ENCODE measurements at regions not wholly inside any gene's neighbourhood (a gene's known extent, or its start where the extent isn't known, plus 50 kb on each side); places are given as distances from the start of the nearest gene placed in this dataset.

DNA sequence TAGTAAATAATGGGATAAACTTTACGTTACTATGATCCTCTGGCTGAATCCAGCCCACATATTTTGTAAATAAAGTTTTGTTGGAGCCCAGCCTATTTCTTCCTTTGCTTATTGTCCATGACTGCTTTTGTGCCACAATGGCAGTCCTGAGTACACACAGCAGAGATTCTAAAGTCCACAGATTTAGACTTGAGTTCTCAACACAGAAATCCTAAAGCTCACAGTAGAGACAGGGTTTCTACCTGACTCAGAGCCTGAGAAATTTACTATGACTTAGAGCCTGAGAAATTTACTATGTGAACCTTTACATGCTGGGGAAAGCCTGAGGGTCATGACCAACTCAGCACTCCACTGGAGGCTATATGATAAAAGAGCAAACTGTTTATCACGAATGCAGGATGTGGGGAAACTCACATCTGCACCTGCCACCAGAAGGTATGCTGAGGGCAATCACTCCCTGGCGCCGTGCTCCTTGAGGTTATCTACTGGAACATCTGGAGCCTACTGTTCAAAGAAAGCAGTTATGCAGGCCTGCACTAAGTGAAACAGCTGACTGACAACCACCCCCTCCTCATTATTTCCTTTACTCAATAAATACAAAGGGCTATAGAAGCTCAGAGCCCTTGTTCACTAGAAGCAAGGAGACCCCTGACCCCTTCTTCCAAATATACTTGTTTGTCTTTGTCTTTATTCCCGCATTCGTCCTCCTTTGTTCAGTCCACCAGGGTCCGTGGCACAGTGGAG, 52.6 kb upstream of the BICD1 start:
- no peaks in the 10 kb centered on the region for H3K4me1 ChIP-seq
- no peak for TF ChIP-seq Cebpa-rat (IDR thresholded peaks at IDR 0.05)
- no peak overlapping the region for H3K4me2 ChIP-seq
- peaks cover 14 to 19% (median 16%) of the 10 kb centered on the region in 11 experiments for H3K9me3 ChIP-seq (replicated peaks in 1 of 11)
- no peaks in the 10 kb centered on the region for H3K36me3 ChIP-seq
- no peak overlapping the region for H3K4me3 ChIP-seq
- no peak overlapping the region for H3K27ac ChIP-seq
- no peaks in the 10 kb centered on the region for H4K20me1 ChIP-seq
- no peak overlapping the region for H3K9ac ChIP-seq
- no peaks in the 10 kb centered on the region for H3K27me3 ChIP-seq

All from BLaER1 treated with 17β-estradiol and CSF1 and Interleukin-3, amounts not matched to agents 10 nM and 100 nM (cell line).